ENCODE measurements at regions not wholly inside any gene's neighbourhood (a gene's known extent, or its start where the extent isn't known, plus 50 kb on each side); places are given as distances from the start of the nearest gene placed in this dataset.

GRCh38 chr4:181911420-181911819 is 331.8 kb upstream of the TENM3 start:
- DNase-seq, result no peak

- no peak for DNase-seq
Observed at GRCh38 chr4:181933471-181933870, 309.7 kb upstream of the TENM3 start.

DNA sequence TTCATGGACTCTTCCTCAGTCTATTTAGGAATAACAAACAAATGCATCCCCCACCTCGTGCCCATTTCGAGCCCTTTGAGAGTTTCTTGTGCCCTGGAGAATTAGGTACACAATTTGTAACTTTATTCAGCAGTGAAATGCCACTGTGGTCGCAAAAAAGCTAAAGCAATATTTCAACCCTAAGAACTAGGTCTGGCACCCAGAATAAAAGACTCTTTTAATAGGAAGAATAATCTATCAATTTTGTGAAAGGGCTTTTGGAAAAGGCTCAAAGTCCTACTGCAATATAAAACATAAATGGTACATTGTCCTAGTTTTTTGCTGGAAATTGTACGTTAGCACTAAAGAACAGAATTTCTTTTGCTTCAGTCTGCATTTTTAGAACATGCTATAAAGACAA is 304.6 kb upstream of the TENM3 start:
- DNase-seq, result no peak

DNA sequence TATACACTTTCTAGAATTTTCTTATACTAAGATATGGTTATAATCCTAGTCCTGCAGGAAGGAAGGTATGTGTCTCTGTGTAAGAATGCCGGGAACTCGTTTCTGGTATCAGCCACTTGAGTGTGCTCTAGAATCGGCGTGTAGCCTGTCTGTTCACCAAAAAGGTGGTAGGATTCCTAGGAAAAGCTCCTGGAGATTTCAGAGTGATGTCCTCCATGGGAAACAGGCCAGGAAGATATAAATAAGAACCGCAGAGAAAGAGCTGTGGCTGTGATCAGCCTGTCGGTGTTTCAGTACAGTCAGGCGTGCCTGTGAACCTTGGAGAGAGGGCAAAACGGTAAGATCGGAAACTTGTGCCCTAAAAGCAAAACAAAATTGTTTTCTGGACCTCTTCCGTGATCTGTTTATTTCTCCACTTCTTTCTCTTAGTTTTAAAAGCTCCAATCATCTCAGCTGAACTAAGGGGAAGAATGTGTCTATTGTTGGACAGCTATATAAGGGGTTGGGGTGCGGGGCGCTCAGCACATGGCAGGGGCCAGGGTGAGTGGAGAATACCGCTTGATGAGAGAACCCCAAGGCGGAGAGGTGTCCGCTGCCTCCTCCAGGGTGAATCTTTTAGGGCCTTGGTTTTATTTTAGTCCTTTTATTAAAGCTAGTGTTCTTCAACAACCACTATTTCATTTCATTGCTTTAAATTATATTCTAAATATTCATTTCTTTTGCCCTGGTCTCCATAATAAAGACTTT is 303.8 kb upstream of the TENM3 start:
- DNase-seq, result no peak

DNA sequence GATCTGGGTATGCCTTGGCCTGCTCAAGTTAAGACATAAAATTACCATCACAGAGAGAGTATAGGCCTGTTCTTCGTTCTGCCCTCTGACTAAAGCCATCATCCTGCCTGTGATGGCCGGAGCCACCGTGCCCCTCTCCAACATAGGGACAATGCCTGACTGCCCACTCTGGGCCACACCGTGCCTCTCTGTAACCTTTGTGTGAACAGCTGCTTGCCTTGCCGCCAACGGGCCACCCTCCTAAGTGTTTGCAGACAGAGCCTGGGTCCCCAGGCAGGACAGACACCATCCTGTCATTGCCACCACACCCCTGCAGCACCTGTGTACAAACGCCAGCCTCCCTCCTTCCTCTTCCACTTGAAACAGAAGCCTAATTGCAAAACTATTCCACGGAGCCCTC is 298.7 kb upstream of the TENM3 start:
- DNase-seq, result no peak

GRCh38 chr4:181946902-181947301 is 296.3 kb upstream of the TENM3 start:
- DNase-seq, result no peak

DNA sequence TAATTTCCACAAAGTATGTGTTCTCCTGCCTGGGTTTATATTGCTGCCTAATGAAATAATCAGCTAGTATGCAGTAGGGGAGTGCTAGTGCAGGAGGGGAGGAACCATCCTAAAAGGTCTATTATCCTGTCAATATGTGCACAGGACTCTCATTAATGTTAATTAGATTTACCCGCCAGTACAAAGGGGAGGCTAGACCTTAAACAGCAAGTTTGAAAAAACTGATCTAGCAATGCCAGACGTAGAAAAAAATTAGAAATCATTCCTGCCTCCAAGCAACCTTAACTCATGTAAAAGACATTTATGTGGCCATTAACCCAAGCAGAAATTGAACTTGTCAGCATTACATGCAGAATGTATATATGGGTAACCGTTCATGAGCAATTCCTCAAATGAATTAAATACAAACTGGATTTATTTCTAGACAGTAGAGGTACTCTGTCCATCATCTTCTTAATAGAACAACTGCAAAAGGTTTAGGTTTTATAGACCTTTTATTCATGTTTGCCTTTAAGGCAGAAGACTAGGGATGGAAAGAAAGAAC is 294.3 kb upstream of the TENM3 start:
- DNase-seq, result no peak

DNA sequence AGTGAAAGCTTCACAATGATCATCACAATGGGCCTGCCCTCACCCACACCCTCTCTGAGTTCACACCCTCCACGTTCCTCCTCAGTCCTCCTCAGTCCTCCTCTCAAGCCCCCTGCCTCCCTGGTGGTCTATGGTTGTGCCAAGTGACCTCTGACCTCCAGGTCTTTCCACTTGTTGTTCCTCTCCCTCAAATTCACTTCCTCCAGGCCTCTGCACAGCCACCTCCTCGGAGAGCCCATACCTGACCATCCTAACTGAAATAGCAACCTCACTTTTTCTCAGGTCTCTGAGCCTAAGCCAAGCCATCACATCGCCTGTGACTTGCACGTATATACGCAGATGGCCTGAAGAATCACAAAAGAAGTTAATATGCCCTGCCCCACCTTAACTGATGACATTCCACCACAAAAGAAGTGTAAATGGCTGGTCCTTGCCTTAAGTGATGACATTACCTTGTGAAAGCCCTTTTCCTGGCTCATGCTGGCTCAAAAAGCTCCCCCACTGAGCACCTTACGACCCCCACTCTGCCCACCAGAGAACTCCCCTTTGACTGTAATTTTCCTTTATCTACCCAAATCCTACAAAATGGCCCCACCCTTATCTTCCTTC is 293.4 kb upstream of the TENM3 start:
- DNase-seq, result no peak

DNA sequence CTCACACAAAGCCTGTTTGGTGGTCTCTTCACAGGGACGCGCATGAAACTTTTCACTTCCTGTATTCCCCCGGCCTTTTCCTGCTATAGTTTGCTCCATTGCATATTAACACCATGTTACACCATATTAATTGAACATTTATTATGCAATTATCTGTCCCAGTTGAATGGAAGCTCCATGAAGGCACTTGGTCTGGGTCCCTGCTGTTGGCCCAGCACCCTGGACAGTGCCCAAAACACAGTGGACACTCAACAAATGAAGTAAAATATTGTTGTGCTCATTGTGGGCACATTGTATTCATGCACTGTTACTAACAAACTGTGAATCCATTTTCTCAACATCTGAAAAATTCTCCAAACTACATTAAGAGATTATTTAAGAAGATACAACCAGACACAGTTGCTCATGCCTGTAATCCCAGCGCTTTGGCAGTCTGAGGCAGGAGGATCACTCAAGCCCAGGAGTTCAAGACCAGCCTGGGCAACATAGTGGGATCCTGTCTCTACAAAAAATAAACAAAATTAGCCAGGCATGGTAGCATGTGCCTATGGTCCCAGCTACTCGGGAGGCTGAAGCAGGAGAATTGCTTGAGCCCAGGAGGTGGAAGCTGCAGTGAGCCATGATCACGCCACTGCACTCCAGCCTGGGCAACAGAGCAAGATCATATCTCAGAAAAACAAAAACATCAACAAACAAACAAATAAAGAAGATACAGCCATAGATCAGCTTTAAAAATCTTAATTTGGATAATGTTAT is 292.7 kb upstream of the TENM3 start:
- DNase-seq, result no peak

- no peak for DNase-seq
Observed at GRCh38 chr4:181951265-181951664, 291.9 kb upstream of the TENM3 start.

DNA sequence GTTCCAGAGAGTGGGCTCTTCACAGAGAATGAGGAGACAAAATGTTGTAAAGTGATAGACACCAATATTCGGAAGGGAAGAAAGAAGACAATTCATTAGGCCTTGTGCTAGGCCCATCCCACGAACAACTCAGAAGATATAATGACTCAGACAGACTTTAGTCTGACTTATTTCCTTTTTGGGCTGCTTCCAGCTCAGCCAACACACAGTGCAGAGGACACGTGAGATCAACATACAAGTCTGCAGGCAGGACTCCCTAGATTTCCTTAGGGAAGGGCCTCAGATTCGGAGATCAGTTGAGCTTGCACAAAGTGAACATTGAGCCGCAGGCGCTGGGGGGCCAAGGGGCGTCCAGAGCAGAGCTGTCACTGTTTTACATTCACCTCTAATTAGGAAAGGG is 290.7 kb upstream of the TENM3 start:
- DNase-seq, result no peak

DNA sequence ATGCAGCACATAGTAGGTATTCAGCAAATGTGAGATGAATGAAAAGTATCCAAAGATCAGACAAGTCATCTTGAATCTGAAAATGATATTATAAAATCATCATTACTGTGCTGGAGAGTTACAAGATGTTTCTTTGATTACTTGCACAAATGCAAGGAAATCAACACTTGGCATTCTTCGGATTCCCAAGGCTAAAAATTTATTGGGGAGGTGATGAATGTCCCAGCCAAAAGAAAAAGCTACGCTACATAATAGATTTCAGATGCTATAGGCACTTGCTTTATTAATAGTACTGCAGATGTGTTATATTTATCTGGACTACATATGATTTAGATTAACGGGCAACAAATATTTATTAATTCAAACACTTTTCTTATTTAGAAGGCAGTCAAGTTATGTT is 286.7 kb upstream of the TENM3 start:
- no peak for DNase-seq

DNA sequence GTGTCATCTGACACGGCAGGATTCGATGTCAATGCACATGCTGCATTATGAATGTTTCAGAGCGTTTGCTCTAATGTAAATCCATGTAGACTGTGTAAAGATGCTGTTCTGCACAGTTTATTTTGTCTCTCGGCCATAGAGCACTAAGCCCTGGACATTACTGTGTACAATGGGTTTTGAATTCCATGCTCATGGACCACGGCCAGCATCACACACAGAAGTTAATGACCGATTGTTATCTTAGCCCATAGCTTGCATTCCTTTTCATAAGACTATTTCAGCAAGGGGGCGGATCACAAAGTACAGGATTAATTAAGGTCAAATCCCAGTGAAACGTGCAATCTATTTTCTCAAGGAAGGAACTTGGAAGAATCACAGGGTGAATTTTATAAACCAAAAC is 286.1 kb upstream of the TENM3 start:
- no peak for DNase-seq

GRCh38 chr4:181958446-181958845 is 284.8 kb upstream of the TENM3 start:
- DNase-seq, result no peak

GRCh38 chr4:181959121-181959520 is 284.1 kb upstream of the TENM3 start:
- no peak for DNase-seq

- DNase-seq, result no peak
Observed at GRCh38 chr4:181960384-181960783, 282.8 kb upstream of the TENM3 start.

DNA sequence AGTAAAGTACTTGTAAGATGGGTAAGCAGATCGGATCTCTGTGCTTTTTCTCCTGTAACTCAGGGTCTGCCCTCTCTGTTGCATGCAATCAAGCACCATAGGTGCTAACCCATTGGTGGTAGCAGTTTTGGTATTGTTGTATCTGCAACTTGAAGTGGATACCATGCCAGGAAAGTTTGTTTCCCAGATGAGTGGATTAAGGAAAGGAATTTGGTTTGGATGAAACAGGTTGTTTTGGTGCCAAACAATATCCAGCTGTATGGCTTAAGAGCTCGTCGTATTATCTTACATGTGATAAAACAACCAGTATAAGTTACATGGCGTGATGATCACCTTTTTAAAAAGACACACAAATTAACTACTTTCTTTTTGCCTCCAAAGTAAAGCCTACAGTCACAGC is 280.9 kb upstream of the TENM3 start:
- DNase-seq, result no peak

- no peak for DNase-seq
Observed at GRCh38 chr4:181964731-181965130, 278.5 kb upstream of the TENM3 start.

- no peak for DNase-seq
Observed at GRCh38 chr4:181966104-181966551, 277.1 kb upstream of the TENM3 start.

DNA sequence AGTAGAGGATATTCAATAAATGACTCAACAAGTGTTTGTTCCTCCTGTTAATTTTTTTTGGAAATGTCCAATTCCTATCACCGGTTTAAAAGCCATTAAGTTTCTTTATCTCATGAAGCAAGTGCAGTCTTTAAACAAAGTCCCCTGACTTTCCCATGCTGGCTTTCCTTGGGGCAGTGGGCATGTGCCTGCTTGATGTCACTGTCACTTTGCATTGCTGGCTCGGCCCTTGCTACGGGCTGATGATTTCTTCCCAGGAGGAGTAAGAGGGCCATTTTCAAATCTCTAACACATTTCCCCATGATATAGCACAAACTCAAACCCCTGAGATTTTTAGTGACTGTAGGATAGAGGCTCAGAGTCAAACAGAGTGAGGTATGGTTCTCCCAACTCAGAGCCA is 275.8 kb upstream of the TENM3 start:
- DNase-seq, result no peak

DNA sequence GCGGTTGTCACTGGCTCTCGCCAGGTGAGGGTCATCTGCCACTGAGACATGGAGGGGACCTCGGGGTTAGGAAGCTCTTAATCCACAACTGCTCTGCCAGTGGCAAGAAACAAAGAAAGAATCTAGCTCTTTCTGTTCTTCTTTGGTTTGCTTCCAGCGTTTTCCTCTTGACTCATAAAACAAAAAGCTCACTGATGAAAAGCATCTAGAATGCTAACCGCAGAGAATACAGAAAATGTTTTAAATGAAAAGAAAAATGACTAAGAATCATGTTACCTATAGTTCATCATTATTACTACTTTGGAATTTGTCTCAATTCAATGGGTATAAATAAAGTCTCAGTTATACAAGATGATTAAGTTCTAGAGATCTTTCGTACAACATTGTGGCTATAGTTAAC is 274.8 kb upstream of the TENM3 start:
- DNase-seq, result no peak

DNA sequence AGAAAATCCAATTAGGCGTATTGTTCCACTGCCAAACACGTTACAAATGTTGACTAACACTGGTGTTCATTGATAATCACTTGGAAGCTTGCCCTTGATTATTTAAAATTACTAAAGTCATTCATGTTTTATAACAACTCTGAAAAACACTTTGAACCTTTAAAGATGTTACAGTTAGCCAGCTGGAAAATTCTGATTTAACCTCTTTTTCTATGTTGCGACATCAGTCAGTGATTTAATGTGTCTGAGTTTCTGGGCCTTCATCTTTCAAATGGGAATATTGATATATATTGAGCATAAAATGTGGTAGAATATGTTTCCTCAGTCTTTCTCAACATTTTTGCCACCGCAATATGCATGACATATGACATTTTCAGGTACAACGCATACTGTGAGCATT is 274.1 kb upstream of the TENM3 start:
- no peak for DNase-seq

DNA sequence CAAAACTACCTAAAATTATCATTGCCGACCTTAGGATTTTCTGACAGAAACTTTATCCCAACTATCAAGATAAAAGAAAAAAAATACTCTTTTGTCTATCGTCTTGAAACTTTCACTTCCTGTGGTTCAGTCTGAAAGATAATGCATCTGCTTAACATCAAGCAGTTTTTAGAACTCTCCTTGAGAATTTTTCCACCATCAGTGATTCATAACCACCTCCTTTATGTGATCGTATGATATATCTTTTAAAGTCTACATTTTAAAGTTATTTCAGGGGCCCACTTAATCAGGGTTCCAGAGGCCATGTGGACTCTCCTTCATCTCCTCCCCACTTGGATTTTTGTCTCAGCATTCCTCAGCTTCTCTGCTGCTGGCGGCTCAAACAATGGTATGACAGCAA is 272.8 kb upstream of the TENM3 start:
- DNase-seq, result no peak

DNA sequence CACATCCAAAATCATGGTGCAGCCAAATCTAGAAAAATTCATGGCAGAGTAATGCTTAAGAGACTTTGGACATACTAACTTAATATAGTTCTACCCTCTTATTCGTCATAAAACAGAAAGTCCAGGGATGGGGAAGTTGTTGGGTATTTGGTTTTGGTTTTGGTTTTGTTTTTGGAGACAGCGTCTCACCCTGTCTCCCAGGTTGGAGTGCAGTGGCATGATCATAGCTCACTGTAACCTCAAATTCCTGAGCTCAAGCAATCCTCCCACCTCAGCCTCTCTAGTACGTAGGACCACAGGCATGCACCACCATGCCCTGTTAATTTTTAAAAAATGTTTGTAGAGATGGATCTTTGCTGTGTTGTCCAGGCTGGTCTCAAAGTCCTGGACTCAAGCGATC is 271.8 kb upstream of the TENM3 start:
- no peak for DNase-seq
